ENCODE measurements at regions not wholly inside any gene's neighbourhood (a gene's known extent, or its start where the extent isn't known, plus 50 kb on each side); places are given as distances from the start of the nearest gene placed in this dataset.

DNA sequence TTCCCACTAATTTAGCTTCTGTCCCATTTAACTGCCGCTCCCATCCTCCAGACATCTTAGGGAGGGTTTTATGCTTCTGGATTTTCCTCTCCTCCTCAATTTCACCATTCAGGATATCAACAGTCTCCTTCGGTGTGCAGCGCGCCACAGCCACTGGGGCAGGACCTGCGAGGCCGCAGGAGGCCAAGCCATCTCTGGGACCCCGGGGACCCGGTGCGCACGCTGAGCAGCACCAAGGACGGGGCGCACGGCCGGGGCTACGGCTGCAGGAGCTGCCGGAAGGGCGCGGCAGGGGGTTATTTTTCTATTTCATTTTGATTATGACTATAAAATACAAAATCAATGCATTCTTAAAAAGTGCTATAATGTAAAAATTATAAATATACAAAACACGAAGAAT is 1238.4 kb upstream of the NCAM2 start:
- TF ChIP-seq, protein P1, sequence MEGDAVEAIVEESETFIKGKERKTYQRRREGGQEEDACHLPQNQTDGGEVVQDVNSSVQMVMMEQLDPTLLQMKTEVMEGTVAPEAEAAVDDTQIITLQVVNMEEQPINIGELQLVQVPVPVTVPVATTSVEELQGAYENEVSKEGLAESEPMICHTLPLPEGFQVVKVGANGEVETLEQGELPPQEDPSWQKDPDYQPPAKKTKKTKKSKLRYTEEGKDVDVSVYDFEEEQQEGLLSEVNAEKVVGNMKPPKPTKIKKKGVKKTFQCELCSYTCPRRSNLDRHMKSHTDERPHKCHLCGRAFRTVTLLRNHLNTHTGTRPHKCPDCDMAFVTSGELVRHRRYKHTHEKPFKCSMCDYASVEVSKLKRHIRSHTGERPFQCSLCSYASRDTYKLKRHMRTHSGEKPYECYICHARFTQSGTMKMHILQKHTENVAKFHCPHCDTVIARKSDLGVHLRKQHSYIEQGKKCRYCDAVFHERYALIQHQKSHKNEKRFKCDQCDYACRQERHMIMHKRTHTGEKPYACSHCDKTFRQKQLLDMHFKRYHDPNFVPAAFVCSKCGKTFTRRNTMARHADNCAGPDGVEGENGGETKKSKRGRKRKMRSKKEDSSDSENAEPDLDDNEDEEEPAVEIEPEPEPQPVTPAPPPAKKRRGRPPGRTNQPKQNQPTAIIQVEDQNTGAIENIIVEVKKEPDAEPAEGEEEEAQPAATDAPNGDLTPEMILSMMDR (IDR thresholded peaks at IDR 0.05) = no peak
- TF ChIP-seq, protein P2, sequence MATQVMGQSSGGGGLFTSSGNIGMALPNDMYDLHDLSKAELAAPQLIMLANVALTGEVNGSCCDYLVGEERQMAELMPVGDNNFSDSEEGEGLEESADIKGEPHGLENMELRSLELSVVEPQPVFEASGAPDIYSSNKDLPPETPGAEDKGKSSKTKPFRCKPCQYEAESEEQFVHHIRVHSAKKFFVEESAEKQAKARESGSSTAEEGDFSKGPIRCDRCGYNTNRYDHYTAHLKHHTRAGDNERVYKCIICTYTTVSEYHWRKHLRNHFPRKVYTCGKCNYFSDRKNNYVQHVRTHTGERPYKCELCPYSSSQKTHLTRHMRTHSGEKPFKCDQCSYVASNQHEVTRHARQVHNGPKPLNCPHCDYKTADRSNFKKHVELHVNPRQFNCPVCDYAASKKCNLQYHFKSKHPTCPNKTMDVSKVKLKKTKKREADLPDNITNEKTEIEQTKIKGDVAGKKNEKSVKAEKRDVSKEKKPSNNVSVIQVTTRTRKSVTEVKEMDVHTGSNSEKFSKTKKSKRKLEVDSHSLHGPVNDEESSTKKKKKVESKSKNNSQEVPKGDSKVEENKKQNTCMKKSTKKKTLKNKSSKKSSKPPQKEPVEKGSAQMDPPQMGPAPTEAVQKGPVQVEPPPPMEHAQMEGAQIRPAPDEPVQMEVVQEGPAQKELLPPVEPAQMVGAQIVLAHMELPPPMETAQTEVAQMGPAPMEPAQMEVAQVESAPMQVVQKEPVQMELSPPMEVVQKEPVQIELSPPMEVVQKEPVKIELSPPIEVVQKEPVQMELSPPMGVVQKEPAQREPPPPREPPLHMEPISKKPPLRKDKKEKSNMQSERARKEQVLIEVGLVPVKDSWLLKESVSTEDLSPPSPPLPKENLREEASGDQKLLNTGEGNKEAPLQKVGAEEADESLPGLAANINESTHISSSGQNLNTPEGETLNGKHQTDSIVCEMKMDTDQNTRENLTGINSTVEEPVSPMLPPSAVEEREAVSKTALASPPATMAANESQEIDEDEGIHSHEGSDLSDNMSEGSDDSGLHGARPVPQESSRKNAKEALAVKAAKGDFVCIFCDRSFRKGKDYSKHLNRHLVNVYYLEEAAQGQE (IDR thresholded peaks at IDR 0.05; ENCODE audit: insufficient read depth in 1 of 2, low read depth in 2 of 2, low read length in 1 of 2) = no peak
